ENCODE measurements at regions not wholly inside any gene's neighbourhood (a gene's known extent, or its start where the extent isn't known, plus 50 kb on each side); places are given as distances from the start of the nearest gene placed in this dataset.

GRCh38 chr10:113341138-113341537 lies 211.7 kb upstream of the HABP2 start:
- no peak for TF ChIP-seq SIN3A (IDR thresholded peaks at IDR 0.05; ENCODE audit: borderline replicate concordance, insufficient read depth, low read length)
- TF ChIP-seq REST (IDR thresholded peaks at IDR 0.05; ENCODE audit: insufficient read depth in 1 of 2, low read depth in 2 of 2, low read length in 2 of 2) = no peak
- TF ChIP-seq POLR2AphosphoS5 (IDR thresholded peaks at IDR 0.05; ENCODE audit: low read depth, low read length) = no peak
- no peak for TF ChIP-seq FOXP2 (optimal IDR thresholded peaks at IDR 0.05; ENCODE audit: borderline replicate concordance, extremely low read depth, extremely low read length, insufficient read depth)

Data from PFSK-1 (cell line).